GM19239 (cell line): ENCODE measurements at regions not wholly inside any gene's neighbourhood (a gene's known extent, or its start where the extent isn't known, plus 50 kb on each side); places are given as distances from the start of the nearest gene placed in this dataset.
"Not testable (repeated sequence)": the region's sequence is repeated elsewhere in the genome, so short reads cannot be mapped to it uniquely, and the experiment has no call there.

Experiments
- DNase-seq: peaks from one replicate; pipeline ENCODE4 v3.0.0; 2011; ENCODE audit warnings: low spot score; ENCODE audit not compliant: insufficient read length
- FAIRE-seq: peaks from 2 replicates; lab custom pipeline; 2011; peaks lifted over from hg19 to GRCh38; lab: Jason Lieb, UNC

DNA sequence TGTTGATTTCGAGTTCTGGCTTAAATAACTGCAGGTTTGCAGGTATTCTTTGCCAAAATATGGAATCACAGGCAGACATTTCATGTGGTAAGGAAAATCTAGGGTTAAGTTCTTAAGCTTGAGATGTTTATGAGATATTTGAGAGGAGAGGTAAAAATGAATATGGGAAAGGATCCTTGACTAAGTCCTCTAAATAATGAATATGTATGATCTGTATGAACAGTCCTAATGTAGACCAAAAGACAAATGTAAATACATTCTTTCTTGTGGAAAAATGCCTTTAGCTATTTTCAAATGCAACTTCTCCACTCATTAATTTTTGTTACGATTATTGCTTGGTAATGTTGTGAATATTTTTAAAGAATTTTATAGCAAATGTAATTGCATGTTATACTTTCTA, 1632.6 kb downstream of the SUCLG1 start:
- FAIRE-seq (no peak), DNase-seq (no peak)

DNA sequence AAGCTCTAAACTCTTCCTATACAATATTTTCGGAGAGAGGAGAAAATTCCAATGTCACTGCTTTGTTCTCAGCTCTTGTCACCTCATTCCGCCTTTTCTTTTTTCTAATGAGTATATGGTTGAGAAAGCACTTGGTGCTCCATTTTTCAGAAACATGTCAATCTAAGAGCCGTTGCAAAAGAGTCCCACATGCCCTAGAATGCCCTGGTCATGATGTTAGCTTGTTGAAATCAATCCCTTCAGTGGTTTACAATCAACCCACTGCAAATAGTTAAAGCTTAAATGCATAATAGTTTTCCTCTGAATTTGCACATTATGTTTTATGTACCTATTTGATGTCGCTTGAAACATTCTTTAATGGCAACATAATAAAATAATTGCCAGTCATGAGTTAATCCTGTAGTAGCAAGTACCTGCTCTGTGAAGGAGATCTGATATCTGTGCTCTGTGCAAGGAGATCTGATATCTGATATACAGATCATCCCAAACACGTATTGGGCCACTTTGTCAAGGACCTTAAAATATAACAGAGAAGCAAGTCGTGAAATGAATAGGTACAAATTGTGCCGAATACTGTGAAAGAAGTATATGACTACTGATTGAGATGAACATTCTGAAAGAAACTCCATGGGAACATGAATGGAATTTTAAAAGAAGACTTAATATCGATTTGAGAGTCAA, 1633.5 kb downstream of the SUCLG1 start:
- FAIRE-seq = no peak
- no peak for DNase-seq

DNA sequence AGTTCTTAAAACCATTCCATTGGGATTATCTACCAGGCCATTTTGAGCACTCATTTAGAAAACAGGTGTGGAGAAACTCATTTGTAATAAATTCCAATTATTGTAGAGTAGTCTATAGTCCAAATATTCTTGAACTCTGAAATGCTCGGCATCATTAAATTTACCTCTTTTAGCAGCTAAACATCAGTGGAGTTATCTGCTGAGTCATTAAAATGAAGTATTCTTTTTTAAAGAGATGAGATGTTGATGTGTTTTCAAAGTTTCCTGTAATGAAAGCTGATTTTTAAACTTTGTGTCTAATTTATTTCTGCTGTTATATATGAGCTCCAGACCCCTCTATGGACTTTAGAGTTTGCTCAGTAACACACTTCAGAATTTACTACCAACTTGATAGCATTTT, 1635.2 kb downstream of the SUCLG1 start:
- FAIRE-seq = no peak
- no peak for DNase-seq

DNA sequence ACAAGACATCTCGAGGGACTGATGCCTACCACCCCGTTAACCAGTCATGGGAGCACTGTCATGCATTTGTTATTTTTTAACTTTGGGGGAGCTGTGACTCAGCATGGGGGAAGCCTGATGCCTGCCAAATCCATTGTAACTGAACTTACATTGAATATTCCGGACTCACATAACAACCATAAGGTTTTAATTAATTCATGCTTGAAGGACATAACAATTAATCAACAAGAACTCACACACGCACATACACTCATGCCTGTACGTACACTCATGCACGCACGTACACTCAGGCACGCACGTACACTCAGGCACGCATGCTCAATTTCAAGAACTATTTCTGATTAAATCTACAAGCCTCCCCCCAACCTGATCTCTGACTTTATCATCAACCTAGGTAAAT, 1639.1 kb downstream of the SUCLG1 start:
- FAIRE-seq = no peak

DNA sequence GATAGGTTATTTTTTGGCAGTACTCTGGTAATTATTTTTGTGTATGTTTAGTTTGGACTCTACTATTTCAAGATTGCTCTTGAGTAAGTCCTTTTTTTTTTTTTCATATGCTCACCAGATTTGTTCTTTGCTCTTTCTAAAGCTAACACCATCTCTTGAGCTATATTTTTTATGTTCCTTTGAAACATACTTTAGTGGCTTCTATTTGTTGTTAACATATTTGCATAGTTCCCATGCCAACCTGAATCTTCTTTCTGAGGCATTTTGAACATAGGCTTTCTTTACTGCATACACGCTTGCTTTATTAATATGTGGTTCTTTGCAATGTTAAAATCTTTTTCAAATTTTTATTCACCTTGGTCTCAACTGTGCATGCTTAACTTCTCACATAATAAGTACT, 1644.9 kb downstream of the SUCLG1 start:
- FAIRE-seq (no peak), DNase-seq (no peak)

More for the DNA sequence above, 1639.1 kb downstream of the SUCLG1 start:
- no peak for DNase-seq

DNA sequence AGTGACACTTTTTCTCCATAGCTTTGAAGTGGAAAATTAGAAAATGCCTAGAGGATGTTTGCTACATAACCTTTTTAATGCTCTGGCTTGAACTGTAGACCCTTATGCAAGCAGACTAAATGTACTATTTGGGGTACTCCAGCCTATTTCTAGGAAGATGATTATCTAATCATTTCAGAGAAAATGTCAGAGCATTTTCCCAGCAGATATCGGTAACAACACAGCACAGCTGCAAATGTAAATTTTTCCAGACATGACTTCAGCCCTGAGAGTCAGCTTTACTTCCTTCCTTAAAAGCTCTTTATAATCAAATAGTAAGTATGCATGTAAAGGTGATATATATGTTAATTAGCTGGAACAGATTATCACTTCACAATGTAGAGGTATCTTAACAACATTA, 1647.1 kb downstream of the SUCLG1 start:
- DNase-seq (no peak), FAIRE-seq (no peak)

DNA sequence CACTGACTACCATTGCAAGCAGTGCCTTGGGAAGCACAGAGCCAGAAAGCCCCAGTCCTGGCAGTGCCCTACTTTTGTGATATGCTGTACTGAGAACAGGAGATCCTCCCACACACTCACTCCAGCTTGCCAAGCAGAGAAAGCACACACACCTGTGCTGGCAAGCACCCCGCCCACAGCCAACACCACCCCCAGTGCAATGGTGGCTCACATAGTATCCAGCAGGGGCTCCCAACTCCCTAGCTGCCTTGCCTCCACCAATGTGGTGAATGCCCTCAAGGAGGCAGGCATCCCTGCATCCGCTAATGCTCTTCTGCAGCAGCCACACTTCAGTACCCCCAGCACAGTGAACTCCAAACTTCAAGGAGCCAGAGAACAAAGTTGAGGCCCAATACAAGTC, 1655.8 kb downstream of the SUCLG1 start:
- no peak for DNase-seq
- FAIRE-seq = no peak

DNA sequence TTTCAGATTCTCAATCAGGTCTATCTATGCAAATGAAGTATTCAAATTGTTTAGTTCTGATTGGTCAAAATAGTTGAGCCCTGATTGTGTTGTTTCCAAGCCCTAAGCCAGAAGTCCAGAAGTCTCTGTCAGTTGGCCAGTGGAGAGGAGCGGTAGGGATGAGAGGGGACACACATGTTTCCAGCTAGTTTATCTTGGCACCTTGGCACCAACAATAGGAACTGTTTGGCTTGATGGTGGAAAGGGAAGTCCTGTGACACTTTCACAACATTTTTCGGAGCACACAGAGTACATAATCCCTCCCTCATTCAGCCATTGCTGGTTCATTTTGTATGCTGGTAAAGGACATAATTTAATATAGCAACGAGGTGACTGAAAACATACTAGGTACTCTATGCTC, 1661.6 kb downstream of the SUCLG1 start:
- DNase-seq (no peak), FAIRE-seq (no peak)

DNA sequence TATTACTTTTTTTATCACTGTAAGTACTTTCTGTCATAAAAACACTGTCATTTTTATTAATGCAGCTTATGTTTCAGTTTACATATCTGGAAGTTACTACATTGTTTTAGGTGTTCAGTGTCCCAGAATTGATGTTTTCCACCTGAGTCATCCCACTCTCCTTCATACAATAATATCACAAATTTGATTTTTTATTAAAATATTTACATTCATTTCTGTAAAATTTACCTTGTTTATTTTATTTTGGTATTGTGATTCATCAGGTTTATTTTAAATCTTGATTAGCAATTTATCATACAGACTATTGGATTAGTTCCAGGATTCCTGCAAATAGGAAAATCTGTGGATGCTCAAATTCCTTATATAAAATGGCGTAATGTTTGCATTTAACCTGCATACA, 1662.9 kb downstream of the SUCLG1 start:
- FAIRE-seq = no peak

DNA sequence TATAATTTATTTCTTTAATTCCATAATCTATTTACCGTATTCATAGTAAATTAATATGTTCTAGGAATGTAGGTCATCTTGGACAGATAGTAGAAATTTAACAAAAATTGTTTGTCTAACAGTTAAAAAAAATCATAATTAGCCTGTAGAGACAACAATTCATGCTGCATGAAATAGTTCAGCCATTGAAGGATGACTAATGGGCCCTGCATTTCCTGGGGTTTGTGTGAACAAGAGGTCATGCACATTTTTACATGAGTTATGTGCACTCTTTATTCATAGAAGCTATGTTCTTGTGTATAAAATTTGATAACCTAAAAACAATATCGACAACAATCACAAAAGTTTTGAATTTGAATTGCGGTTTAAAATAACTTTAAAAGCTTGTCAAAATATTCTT, 1663.6 kb downstream of the SUCLG1 start:
- DNase-seq (no peak), FAIRE-seq (no peak)

More for the DNA sequence above, 1662.9 kb downstream of the SUCLG1 start:
- no peak for DNase-seq

DNA sequence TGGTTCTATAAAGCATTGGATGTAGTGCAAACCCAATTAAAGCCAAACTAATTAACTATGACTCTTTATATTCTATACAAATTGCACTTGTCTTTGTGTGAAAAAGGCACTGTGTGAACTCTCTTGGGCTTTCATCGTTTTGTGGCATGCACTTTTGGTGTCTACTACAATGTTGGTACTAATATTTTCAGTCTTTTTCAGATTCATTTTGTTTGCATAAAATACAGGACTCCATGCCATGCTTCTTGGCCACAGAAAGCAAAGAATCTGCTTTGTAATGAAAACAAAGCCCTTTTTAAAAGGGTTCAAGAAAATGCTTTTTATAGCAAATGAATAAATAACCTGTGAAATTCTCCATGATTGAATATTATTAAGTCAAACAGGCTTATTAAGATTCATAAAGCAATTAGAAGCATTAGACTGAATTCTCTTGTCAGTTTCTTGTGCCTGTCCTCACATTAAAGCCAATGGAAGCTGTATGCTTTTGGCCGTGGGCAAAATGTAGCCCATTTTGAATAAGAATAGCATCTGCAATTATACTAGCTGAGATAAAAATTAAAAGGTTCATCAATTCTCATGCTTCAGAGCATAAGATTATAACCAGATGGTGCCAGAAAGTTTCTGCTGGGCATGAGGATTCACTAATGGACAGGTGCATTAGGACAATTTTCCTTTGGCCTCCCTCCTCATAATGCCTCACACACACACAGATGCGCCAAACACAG, 1665.2 kb downstream of the SUCLG1 start:
- FAIRE-seq = no peak
- DNase-seq = no peak

DNA sequence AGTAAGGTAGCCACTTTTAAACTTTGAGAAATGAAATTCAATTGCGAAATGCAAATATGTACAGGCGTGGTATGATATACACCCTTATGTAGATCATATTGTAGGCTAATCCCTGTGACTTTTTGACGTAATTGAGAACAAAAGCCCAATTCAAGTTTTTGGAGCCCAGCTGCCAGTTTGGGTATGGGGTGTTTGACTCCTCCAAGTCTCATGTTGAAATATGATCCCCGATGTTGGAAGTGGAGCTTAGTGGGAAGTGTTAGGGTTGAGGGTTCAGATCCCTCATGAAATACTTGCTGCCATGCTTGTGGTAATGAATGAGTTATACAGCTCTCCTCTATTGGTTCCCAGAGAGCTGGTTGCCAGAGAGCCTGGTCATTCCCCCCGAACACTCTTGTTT, 1666.8 kb downstream of the SUCLG1 start:
- FAIRE-seq = no peak
- DNase-seq = no peak

DNA sequence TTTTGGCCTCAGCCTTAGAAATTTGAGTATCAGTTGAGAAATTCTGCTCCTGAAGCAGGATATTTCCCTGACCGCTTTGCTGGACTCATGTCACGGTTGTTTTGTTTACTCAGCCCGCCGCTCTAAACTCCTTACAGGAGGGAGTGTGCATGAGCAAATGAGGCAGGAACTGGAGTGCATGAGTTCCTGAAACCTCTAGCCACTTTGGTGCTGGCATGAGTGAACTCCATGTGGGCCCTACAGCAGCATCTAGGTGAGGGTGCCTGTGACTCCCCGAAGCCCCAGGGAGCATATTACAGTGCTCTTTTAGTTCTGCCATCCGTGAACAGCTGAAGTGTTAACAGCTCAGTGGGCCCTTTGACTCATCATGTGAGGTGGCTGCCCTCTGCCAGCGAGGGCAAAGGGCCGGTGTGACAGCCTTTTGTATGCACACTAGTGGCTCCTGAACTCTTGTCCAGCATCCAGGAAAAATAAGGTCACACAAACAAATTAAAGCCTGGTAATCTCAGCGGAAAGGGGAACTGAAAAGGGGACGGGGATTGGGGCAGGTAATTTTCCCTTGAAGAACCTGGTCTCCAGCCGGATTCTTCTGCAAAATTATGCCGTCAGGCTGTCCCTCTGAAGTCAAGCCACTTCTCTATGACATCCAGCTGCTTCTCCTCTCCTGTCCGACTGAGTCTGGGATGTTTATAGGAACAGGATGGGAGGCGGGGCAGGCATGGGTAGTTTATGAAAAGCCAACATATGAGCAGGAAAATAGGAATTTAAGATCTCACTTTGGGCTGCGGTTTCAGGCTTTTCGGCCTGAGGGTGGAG, 1668.7 kb downstream of the SUCLG1 start:
- FAIRE-seq (no peak), DNase-seq (no peak)

DNA sequence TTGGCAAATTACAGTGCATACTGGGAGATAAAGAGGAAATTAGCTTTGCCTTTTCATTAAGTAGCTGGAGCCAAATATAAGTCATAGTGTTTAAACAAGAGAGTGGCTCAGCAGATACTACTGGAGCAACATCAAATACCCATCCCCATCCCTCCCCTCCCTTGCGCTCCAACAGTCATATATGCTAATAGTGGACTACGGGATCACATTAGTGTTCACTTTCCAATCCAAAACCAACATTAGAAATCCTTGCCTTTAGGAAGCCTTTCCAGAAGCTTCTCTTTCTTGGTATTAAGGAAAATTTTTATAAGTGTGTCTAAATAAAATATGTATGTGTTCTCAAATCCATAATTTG, 1669.3 kb downstream of the SUCLG1 start:
- no peak for FAIRE-seq
- no peak for DNase-seq

DNA sequence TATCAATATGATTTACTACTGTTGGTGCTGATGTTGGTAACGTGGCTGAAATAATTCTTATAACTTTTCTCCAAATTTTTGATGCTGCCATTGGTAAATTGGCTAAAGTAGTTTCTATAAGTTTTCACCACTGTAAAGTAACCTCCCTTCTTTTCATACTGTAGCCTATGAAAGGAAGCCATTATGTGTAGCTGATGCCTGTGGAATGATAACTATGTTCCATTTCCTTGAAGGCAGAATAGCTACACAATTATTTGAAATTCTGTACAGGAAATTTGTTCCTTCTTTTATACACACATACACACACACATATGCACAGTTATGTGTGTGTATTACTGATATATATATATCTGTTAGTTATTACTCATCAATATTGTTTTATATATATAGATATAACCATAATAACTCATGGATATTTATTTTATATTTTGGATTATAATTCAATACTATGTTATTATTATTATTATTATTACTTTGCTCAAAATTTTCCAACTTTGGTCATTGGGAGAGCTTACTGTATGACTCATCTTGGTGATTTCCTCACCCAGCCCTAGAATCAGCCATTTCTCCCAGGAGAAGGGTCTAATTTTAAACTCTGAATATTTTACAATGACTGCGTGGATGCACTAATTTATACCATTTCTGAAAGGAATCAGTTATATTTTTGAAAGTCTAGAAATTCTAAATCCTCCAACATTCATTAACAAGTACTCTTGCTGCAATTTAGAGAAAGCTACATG, 1677.7 kb downstream of the SUCLG1 start:
- no peak for DNase-seq
- no peak for FAIRE-seq

DNA sequence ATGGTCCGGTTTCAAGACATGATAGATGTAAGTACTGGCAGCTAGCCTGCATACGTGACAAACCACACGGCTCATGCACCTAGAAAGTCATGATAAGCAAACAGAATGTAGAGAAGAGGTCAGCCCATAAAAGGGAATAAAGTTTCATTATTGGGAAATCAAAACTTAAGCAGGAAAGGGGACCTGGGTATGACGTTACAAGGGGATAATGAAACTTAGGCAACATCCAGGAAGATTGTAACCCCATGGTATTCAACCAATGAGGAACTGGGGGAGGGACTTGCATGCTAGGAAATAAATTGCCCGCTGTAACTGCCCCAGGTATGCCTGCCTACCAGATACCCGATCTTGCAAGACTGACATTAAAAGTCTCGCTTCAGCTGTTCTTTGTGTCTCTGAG, 1679.0 kb downstream of the SUCLG1 start:
- DNase-seq = no peak
- no peak for FAIRE-seq

DNA sequence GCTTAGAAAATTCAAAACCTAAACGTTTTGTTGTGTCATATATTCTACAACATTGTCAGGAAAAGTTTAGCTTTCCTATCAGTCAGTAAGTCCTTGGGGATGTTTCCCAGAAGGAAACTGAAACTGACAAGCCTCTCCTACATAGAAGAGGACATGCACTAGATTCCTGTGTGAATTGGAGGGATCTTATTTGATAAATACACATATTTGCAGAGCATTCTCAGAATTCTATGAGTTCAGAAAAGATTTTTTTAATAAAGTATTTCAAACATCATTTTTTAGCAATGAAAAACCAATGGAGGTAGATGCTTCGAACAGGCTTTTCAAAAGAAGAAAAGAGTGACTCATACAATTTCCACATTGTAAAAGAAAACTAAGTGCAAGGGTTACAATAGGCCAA, 1706.7 kb downstream of the SUCLG1 start:
- FAIRE-seq = no peak
- DNase-seq = no peak

DNA sequence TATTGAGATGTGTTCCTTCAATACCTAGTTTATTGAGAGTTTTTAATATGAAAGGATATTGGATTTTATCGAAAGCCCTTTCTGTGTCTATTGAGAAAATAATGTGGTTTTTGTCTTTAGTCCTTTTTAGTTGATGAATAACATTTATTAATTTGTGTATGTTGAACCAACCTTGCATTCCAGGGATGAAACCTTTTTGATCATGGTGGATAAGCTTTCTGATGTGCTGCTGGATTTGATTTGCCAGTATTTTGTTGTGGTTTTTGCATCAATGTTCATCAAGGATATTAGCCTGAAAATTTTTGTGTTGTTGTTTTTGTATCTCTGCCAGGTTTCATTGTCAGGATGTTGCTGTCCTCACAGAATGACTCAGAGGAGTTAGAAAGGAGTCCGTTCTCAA, 1710.4 kb downstream of the SUCLG1 start:
- DNase-seq (no peak), FAIRE-seq (no peak)

DNA sequence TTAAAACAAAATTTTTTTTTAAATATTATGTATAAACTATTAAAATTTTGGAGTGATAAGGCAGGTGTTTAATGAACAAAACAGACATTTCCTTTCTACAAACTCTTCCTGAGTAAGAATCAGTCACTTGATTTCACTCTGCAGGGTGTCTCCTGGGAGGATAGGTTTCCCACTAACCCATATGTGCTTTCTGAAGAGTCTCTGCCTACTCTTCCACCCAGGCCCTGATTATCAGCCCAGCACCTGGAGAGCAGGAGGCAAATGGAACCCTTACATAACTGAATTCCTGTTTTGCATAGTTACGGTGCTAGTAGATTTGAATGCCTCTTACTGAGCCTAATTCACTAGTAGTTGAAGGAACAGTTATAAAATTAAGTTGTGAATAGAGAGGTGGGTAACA, 1718.6 kb downstream of the SUCLG1 start:
- no peak for DNase-seq
- no peak for FAIRE-seq

DNA sequence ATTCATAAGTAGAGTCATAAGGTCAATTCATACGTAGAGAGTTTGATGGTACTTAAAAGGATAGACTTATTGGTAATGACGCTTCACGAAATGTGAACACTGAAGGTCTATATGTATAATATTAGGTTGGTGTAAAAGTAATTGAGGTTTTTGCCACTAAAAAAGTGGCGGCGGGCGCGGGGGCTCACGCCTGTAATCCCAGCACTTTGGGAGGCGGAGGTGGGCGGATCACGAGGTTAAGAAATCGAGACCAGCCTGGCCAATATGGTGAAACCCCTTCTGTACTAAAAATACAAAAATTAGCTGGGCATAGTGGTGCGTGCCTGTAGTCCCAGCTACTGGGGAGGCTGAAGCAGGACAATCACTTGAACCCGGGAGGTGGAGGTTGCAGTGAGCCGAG, 1721.1 kb downstream of the SUCLG1 start:
- FAIRE-seq, DNase-seq: not testable (repeated sequence)

DNA sequence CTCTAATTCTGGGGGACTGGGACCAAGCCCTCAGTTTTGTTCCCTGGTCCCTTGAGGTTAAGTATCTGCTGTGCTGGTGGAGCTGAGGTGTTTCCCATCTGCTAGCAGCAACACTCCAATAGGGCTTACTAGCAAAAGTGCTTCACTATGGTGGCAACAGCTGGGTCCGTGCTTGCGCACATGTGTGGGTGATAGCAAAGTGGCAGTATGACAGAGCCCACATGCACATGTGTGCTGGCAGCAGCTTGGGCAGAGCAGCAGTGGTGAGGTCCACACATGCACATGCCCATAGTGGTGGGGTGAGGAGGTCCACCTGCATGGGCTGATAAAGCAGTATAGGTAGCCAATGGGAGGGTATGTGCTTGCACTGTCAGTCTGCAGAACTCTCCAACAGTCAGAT, 1723.7 kb downstream of the SUCLG1 start:
- DNase-seq (no peak), FAIRE-seq (no peak)
